ENCODE measurements at regions not wholly inside any gene's neighbourhood (a gene's known extent, or its start where the extent isn't known, plus 50 kb on each side); places are given as distances from the start of the nearest gene placed in this dataset.

DNA sequence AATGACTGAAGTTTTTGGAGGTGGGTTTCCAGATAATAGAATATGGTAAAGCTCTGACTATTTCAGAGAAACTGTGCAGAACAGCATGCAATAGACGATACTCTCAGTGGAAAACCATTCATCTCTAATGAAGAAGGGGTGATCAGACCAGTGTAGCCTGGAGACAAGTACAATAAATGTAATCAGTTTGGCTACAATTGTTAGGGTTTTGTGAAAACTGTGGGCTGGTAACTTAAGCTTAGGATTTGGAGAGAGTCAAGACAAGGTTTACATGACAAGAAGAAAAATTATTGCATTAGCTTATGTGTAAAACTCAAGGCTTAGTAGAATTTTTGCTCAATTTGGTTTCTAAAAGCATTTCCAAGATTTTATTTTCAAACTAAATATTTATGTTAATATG is 241.5 kb upstream of the ANKRD50 start:
- no peaks in the 10 kb centered on the region for H3K27me3 ChIP-seq (ENCODE audit: control insufficient read depth in 2 of 2, insufficient read depth in 2 of 2, low read length in 2 of 2)
- H3K36me3 ChIP-seq (ENCODE audit: control insufficient read depth in 2 of 2, extremely low read depth in 1 of 2, insufficient read depth in 2 of 2, low read length in 2 of 2), result no peaks in the 10 kb centered on the region
- intact Hi-C loops (cut with micrococcal nuclease) (no loop called here), dilution Hi-C loops (cut with MboI; ENCODE audit: extremely low pct_ligation_motif_present, low sequenced_read_pairs) (no loop called here)
- H3K4me2 ChIP-seq (ENCODE audit: insufficient read depth, low read length), result no peak overlapping the region
- ChIA-PET CTCF (interaction anchor here (1.3 to 2.0 kb wide), 2 partner anchors 11 to 14 kb away, joined by 4 to 7 read pairs; no protein-coding TSS in a partner anchor), POLR2A (no interaction called here)
- H3K9me3 ChIP-seq (replicated peaks; ENCODE audit: control insufficient read depth, insufficient read depth, low read length), result no peaks in the 10 kb centered on the region
- FAIRE-seq (no peak), DNase-seq (ENCODE audit: low read depth, low spot score) (no peak)
- no peak overlapping the region for H3K4me3 ChIP-seq (replicated peaks in 1 of 3; ENCODE audit: insufficient read depth in 1 of 3, low read depth in 1 of 3, low read length in 3 of 3)
- BruUV-seq (replicated peaks), result no TSS peak
- no peak overlapping the region for H3K27ac ChIP-seq (ENCODE audit: insufficient read depth, low read depth, low read length)
- no peaks in the 10 kb centered on the region for H4K20me1 ChIP-seq (replicated peaks; ENCODE audit: control insufficient read depth, extremely low read depth, insufficient read depth, low read length)
- no peaks in the 10 kb centered on the region for H3K79me2 ChIP-seq (ENCODE audit: control insufficient read depth, insufficient read depth, low read length)
- peaks cover 20% of the 10 kb centered on the region for H3K4me1 ChIP-seq (ENCODE audit: control insufficient read depth, extremely low read depth, insufficient read depth, low read length)
- no peaks in the 10 kb centered on the region for H3K9me1 ChIP-seq (replicated peaks; ENCODE audit: control insufficient read depth, extremely low read depth, insufficient read depth, low read length)
- TF ChIP-seq, protein P1, sequence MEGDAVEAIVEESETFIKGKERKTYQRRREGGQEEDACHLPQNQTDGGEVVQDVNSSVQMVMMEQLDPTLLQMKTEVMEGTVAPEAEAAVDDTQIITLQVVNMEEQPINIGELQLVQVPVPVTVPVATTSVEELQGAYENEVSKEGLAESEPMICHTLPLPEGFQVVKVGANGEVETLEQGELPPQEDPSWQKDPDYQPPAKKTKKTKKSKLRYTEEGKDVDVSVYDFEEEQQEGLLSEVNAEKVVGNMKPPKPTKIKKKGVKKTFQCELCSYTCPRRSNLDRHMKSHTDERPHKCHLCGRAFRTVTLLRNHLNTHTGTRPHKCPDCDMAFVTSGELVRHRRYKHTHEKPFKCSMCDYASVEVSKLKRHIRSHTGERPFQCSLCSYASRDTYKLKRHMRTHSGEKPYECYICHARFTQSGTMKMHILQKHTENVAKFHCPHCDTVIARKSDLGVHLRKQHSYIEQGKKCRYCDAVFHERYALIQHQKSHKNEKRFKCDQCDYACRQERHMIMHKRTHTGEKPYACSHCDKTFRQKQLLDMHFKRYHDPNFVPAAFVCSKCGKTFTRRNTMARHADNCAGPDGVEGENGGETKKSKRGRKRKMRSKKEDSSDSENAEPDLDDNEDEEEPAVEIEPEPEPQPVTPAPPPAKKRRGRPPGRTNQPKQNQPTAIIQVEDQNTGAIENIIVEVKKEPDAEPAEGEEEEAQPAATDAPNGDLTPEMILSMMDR (IDR thresholded peaks at IDR 0.05; ENCODE audit: extremely low read depth in 1 of 2, insufficient read depth in 1 of 2, low read depth in 1 of 2, low read length in 2 of 2), result no peak
- TF ChIP-seq POLR2A (IDR thresholded peaks at IDR 0.05; ENCODE audit: low read depth, low read length) (no peak), EZH2 (IDR thresholded peaks at IDR 0.05; ENCODE audit: borderline replicate concordance, low read depth, low read length, severe bottlenecking) (no peak), MYC (IDR thresholded peaks at IDR 0.05; ENCODE audit: low read depth, low read length) (no peak), GATA2 (IDR thresholded peaks at IDR 0.05; ENCODE audit: insufficient read depth, insufficient read length, low read depth, low read length) (no peak)
- no peak overlapping the region for H3K9ac ChIP-seq (replicated peaks; ENCODE audit: extremely low read depth, insufficient read depth, low read length)
- no peak overlapping the region for H2AFZ ChIP-seq (ENCODE audit: low read depth, low read length)

DNA sequence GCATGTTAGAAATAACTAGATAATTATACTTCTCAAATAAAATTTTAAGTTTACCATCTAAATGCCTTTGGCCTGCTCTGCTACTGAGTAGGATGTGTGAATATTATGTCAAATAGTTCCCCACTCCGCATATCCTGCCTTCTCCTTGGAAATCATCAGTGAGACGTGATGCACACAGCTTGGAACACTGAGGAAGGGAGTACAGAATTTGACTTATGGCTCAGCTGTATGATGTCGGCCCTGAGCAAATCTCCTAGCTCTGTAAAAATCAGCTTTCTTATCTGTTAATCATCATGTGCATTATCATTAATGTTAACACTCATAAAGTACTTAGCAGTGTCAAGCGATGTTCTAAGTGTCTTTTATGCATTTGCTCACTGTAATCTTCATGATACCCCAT is 241.0 kb upstream of the ANKRD50 start:
- Histone ChIP-seq H2AFZ (ENCODE audit: low read depth, low read length) (no peak overlapping the region), H3K36me3 (ENCODE audit: control insufficient read depth in 2 of 2, extremely low read depth in 1 of 2, insufficient read depth in 2 of 2, low read length in 2 of 2) (no peaks in the 10 kb centered on the region), H3K27ac (ENCODE audit: insufficient read depth, low read depth, low read length) (no peak overlapping the region), H3K9me3 (replicated peaks; ENCODE audit: control insufficient read depth, insufficient read depth, low read length) (no peaks in the 10 kb centered on the region), H3K4me2 (ENCODE audit: insufficient read depth, low read length) (no peak overlapping the region), H3K4me3 (replicated peaks in 1 of 3; ENCODE audit: insufficient read depth in 1 of 3, low read depth in 1 of 3, low read length in 3 of 3) (no peak overlapping the region), H3K79me2 (ENCODE audit: control insufficient read depth, insufficient read depth, low read length) (no peaks in the 10 kb centered on the region), H3K27me3 (ENCODE audit: control insufficient read depth in 2 of 2, insufficient read depth in 2 of 2, low read length in 2 of 2) (no peaks in the 10 kb centered on the region), H3K9ac (replicated peaks; ENCODE audit: extremely low read depth, insufficient read depth, low read length) (no peak overlapping the region), H4K20me1 (replicated peaks; ENCODE audit: control insufficient read depth, extremely low read depth, insufficient read depth, low read length) (no peaks in the 10 kb centered on the region), H3K4me1 (ENCODE audit: control insufficient read depth, extremely low read depth, insufficient read depth, low read length) (peaks cover 23% of the 10 kb centered on the region), H3K9me1 (replicated peaks; ENCODE audit: control insufficient read depth, extremely low read depth, insufficient read depth, low read length) (no peaks in the 10 kb centered on the region)
- POLR2A ChIA-PET, result no interaction called here
- TF ChIP-seq, protein P2, sequence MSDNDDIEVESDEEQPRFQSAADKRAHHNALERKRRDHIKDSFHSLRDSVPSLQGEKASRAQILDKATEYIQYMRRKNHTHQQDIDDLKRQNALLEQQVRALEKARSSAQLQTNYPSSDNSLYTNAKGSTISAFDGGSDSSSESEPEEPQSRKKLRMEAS (IDR thresholded peaks at IDR 0.05; ENCODE audit: insufficient read depth, insufficient read length), result no peak
- TF ChIP-seq, protein P1 (IDR thresholded peaks at IDR 0.05; ENCODE audit: extremely low read depth in 1 of 2, insufficient read depth in 1 of 2, low read depth in 1 of 2, low read length in 2 of 2), result no peak
- no peak for TF ChIP-seq EZH2 (IDR thresholded peaks at IDR 0.05; ENCODE audit: borderline replicate concordance, low read depth, low read length, severe bottlenecking)
- TF ChIP-seq POLR2AphosphoS5 (IDR thresholded peaks at IDR 0.05; ENCODE audit: insufficient read depth, low read depth, low read length), result no peak
- TF ChIP-seq MYC (IDR thresholded peaks at IDR 0.05; ENCODE audit: low read depth, low read length), result no peak
- TF ChIP-seq GATA2 (IDR thresholded peaks at IDR 0.05; ENCODE audit: insufficient read depth, insufficient read length, low read depth, low read length), result no peak
- TF ChIP-seq FOS (IDR thresholded peaks at IDR 0.05; ENCODE audit: borderline replicate concordance, insufficient read depth, low read length), result no peak
- TF ChIP-seq JUN (IDR thresholded peaks at IDR 0.05; ENCODE audit: borderline replicate concordance, insufficient read depth, insufficient read length, low read depth), result no peak
- TF ChIP-seq POLR2A (IDR thresholded peaks at IDR 0.05; ENCODE audit: low read depth, low read length), result no peak
- no peak for DNase-seq (ENCODE audit: low read depth, low spot score)
- dilution Hi-C loops (cut with MboI; ENCODE audit: extremely low pct_ligation_motif_present, low sequenced_read_pairs), result no loop called here
- intact Hi-C loops (cut with micrococcal nuclease), result no loop called here
- CTCF ChIA-PET, result interaction anchor here (0.7 to 2.0 kb wide), 3 partner anchors 9 to 14 kb away, joined by 3 to 7 read pairs (median 4); no protein-coding TSS in a partner anchor
- BruUV-seq (replicated peaks), result no TSS peak
- no peak for FAIRE-seq
